GM18867 (cell line): ENCODE measurements at regions not wholly inside any gene's neighbourhood (a gene's known extent, or its start where the extent isn't known, plus 50 kb on each side); places are given as distances from the start of the nearest gene placed in this dataset.
A peak's percentile ranks its signal among the peaks of the same experiment; 100 is the strongest.
"Not testable (repeated sequence)": the region's sequence is repeated elsewhere in the genome, so short reads cannot be mapped to it uniquely, and the experiment has no call there.

Source experiments
- ATAC-seq: cut with Tn5 transposase; IDR thresholded peaks from one replicate; pipeline ENCODE4 v1.9.1; 2021; ENCODE audit warnings: mild to moderate bottlenecking, moderate library complexity; ENCODE audit not compliant: unreplicated experiment

DNA sequence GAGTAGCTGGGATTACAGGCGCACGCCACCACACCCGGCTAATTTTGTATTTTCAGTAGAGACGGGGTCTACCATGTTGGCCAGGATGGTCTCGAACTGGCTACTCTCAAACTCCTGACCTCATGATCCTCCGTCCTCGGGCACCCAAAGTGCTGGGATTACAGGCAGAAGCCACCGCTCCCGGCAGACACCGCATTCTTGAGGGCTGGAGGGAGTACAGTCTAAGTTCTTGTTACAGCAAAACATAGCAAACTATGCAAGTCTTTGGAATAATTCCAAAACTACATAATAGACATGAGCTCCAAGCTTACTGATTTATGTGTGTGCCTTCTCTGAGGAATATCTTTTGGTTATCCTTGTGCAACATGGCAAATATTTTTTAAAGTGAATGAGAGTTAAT, 299.1 kb upstream of the ZNF658 start:
- not testable (repeated sequence) for ATAC-seq

DNA sequence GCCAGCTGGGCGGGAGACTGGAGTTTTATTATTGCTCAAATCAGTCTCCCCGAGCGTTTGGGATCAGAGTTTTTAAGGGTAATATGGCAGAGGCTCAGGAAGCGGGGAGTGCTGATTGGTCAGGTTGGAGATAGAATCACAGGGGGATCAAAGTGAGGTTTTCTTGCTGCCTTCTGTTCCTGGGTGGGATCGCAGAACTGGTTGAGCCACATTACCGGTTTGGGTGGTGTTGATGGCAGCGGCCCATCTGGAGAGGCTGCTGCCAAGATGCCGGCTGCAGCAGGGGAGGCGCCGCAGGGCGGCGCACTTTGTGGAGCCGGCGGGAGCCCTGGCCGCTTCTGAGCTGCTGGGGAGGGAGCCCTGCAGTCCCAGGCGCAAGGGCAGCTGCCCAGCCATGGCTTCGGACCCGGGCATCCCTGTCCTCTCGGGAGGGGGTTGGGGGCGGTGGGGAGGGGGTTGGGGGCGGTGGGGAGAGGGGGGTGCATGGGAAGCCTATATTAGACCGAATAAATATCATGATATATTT, 268.9 kb upstream of the ZNF658 start:
- not testable (repeated sequence) for ATAC-seq

DNA sequence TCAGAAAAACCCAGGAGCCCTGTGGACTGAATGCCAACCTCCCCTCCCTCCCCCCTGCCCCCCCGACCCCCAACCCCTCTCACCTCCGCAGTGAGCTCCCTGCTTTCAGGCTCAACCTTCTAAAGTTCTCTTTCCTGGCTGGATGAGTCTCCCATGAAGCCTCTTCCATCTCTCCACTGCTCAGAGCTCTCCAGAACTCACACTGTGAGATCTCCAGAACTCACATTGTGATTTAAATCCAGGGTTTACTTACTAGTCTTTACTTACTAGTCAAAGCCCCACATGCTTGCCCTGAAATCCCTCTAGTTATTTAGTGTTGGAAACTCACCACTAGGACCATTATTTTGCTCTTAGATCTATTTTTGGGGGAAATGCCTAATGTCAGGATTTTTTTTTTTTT, 252.8 kb upstream of the ZNF658 start:
- ATAC-seq = not testable (repeated sequence)

DNA sequence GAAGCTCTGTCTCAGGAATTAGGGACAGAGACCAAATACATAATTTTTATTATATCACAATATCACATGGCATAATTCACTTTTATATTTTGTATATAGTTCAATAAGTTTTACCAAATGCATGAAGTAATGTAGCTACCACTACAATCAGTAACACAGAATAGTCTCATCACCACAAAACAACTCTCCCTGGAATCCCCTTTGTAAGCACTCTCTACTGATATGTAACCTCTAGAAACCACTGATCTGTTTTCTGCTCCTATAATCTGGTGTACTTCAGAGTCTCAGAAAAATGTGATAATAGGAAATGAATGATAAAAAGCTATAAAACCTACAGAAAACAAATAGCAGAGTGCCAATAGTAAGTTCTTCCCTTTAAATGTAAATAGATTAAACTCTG, 210.3 kb upstream of the ZNF658 start:
- ATAC-seq = not testable (repeated sequence)

DNA sequence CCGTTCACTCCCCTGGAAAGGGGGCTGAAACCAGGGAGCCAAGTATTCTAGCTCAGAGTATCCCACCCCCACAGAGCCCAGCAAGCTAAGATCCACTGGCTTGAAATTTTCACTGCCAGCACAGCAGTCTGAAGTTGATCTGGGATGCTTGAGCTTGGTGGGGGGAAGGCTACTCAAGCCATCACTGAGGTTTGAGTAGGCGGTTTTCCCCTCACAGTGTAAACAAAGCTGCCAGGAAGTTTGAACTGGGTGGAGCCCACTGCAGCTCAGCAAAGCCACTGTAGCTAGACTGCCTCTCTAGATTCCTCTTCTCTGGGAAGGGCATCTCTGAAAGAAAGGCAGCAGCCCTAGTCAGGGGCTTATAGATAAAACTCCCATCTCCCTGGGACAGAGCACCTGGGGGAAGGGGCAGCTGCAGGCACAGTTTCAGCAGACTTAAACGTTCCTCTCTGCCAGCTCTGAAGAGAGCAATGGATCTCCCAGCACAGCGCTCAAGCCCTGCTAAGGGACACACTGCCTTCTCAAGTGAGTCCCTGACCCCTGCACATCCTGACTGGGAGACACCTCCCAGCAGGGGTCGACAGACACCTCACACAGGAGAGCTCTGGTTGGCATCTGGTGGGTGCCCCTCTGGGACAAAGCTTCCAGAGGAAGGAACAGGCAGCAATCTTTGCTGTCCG, 204.8 kb upstream of the ZNF658 start:
- ATAC-seq = peak; percentile 64

DNA sequence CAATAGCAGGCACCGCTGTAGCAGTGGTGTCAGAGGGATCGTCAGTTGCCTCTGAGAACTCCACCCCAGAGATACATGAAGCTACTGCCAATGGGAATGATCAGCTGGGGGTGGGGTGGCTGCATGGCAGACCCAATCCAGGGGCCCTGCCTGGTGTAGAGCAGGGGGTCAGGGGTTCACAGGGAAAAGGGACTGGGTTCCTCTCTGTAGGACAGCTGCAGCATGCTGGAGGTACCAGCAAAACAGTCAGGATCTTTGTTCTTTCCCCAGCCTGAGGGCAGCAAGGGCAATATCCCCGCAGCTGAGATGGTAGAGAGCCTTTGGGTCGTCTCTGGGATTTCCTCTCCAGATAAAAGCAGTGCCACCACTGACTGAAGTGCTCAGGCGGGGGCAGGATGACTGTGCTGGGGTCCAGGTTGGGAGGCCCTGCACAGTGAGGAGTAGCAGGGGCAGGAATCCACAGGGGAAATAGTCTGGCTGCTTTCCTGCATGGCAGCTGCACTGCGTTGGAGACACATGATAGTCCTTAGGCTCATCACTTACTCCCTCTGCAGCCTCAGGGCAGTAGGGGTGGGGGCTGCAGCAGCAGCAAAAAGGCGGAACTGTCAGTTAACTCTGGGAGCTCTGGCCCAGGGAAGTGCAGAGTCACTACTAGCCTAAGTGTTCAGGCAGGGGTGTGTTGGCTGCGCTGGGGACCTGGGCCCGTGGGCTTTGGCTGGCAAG, 203.0 kb upstream of the ZNF658 start:
- ATAC-seq = not testable (repeated sequence)

DNA sequence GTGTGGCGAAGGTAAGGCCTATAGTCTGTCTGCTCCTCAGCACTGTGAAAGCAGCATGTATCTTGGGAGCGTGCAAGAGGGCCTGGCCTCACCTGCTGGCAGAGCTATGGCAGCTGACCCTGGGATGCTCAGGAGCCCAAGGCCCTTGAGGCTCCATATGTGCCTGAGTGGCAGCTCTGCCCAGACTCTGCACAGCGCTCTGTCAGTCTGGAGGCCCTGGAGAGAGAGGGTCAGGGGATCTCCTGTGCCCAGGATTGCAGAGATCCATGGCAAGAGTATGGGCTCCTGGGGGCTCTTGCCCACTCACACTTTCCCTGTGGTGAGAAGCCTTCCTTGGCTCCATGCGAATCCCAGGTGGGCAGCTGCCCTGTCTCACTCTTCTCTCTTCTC, 202.5 kb upstream of the ZNF658 start:
- not testable (repeated sequence) for ATAC-seq

DNA sequence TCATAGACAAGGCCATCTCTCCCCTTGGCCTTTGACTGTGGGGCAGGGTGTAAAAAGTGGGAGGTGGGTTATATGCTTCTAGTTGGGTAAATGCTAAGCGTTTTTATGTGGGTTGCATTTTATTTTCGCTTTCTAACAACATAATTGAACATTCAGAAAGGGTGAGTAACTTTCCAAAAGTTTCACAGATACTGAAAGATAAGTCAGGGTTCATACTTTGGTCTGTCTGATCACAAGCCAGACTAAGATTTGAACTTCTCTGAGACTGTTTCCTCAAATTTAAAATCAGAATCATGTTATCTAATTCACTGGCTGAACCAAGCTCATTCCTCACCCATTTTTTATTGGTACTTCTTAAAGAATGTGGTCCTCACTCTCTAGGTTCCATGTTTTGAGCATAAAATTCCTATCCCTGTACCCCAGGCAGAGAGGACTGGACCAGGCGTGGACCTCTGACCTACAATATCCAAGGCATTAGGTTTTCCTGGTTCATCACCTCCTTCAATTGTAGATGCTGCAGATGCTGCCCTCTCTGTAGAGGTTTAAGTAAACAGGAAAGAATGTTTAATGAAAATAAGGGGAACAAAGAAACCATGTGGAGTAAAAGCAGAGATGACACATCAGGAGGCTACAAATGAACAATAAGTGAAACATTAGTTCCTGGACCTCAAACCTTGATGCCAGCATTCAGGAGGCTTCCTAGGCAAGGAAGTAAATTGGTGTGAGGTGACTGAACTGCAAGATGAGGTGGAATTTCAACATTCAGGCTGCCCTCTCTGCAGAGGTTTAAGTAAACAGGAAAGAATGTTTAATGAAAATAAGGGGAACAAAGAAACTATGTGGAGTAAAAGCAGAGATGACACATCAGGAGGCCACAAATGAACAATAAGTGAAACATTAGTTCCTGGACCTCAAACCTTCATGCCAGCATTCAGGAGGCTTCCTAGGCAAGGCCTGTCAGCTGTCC, 198.8 kb upstream of the ZNF658 start:
- ATAC-seq = not testable (repeated sequence)

DNA sequence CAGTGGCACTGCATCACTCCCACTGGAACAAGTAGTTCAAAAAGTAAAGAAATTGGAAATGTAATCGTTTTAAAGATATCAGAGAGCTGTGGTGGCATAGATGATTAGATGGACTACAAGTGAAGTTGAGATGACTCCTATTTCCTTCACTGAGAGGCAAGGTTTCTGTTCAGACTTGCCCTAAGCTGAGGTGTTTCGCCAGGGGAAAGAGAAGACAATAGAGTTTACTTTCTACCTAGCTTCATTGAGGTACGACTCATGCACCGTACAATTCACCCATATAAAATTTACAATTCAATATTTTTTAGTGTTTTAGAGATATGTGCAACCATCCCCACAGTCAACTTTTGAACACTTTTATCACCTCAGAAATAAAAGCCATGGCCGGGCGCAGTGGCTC, 189.0 kb upstream of the ZNF658 start:
- not testable (repeated sequence) for ATAC-seq

DNA sequence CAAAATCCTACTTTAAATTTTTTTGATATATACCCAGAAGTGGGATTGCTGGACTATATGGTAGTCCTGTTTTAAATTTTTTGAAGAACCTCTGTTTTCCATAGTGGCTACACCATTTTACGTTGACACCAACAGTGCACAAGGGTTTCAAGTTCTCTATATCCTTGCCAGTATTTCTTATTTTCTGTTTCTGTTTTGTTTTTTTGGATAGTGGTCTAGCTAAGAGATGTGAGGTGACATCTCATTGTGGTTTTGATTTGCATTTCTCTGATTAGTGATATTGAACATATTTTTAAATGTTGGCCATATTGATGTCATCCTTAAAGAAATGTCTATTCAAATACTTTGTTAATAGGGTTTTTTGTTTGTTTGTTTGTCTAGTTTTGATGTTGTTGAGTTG, 187.7 kb upstream of the ZNF658 start:
- peak; percentile 91 for ATAC-seq

DNA sequence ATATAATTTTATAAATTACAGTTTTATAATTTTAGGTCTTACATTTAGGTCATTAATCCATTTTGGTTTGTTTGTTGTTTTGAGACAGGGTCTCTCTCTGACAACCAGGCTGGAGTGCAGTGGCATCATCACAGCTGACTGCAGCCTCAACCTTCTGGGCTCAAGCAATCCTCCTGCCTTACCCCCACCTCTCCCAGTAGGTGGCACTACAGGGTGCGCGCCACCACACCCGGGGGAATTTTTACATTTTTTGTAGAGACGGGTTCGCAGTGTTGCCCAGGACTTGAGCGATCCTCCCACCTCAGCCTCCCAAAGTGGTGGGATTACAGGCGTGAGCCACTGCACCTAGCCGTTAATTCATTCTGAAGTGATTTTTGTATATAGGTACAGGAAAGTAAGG, 187.0 kb upstream of the ZNF658 start:
- ATAC-seq = peak; percentile 36

DNA sequence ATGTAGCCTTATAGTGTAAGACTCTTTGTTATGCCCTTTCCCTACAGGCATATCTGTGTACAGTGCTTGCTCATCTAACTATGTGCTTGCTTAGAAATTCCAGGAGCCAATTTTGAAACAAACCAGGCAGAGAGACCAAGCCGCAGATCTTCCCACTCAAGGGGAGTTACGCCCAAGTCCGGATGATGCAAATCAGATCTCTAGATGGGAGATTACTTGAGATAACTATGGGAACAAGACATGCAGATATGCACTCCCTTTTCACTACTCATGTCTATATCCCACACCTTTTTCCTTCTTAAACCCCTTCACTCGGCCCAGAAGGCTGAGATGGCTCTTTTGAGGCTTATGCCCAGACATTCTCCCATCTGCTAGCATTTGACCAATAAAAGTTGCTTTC, 179.7 kb upstream of the ZNF658 start:
- not testable (repeated sequence) for ATAC-seq

DNA sequence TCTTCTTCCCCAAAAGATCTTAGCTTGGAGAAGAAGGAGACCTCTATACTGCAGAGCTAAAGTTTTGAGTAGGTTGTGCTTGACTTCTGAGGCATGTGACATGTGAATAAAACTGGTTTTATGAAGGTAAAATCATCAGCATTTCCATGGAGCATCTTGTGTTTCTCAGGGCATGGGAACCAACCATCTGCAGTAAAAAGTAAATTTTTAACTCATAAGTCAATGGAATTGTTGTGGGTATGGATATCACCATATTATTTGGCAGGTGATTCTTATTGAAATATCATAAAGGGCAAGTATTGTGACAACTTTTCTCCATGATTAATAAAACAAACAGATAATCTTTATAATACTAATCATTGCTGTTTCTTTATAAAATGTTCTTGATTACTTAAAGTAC, 173.0 kb upstream of the ZNF658 start:
- ATAC-seq = not testable (repeated sequence)

DNA sequence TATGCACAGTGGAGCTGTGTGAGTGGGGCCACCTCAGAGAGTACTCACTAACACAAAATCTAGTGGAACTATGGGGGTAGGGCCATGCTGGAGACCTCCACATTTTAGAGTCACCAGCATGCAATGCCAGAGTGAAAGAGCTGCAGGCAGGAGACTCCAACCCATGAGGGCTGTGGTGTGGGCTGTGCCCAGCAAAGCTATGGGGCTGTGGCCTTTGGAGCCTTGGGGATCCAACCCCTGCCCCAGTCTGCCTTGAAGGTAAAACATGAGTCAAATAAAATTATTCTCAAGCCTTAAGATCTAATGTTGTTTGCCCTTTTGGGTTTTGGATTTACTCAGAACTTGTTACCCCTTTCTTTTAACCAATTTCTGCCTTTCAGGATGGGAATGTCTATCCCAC, 163.8 kb upstream of the ZNF658 start:
- not testable (repeated sequence) for ATAC-seq

DNA sequence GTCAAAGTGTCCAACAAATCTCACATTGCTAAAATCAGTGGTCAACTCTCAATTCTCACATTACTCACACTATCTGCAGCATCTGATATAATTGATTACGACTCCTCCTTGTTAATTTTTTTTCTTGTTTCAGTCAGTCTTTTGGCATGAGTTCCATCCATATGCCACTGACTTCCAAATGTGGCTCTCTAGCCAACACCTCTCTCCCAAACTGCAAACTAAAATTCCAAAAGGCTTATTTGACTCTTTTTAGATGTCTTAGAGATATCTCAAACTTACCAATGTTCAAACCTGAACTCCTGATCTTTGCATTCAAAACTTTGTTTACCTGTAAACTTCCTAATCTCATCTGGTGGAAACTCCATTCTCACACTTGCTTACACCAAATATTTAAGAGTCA, 162.1 kb upstream of the ZNF658 start:
- ATAC-seq = not testable (repeated sequence)

DNA sequence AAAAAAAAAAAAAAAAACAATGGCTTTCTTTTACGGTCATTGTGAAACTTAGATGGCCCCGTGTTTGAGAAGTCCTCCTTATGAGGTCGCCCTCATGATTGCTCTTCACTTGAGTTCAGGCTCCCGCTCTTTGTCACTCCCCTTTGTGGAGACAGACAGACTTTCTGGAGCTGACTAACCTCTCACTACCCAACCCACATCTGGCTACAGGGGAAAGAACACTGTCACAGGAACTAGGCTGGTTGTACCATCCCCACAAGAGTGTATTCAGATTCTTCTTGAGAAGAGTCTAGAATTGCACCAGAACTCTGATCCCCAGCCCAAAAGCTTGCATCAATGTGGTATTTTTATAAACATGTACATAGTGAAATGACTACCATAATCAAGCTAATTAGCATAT, 160.4 kb upstream of the ZNF658 start:
- not testable (repeated sequence) for ATAC-seq

DNA sequence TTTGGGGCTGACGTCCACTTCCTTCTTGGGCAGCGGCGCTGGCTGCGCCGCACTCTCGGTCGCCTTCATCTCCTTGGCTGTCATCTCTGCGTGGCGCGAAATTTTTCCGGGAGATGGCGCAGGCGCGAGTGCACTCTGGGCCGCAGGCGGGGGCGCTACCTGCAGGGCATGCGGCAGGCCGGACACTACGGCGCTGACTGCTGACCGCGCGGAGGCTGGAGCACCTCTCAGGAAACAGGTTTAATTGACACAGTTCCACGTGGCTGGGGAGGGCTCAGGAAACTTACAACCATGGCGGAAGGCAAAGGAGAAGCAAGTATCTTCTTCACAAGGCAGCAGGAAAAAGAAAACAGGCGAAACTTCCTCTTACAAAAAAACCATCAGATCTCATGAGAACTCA, 154.7 kb upstream of the ZNF658 start:
- ATAC-seq = not testable (repeated sequence)

DNA sequence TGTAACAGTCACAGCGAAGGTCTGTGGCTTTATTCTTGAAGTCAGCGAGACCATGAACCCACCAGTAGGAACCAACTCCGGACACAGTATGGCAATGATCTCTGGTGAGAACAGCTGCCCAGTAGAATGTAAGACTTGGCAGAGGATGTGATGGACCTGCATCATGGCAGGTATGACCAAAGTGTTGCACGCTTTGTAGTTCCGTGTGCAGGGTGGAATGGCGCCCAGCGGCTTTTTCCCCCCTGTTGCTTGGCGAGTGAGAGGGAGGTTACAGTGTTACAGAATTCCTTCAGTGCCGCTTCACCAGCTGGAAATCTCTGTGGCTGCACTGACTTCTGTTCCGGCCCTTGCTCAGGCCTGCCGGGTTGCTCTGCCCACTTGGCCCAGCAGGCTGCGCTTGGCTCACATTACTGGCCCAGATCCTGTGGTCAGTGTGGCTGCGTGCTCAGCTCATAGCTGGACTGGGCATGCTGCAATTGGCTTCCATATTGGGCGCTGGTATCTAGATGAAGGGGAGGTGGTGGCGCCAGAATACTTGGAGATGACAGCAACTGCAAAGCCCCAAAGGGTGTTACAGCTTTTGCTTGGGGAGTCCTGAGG, 148.1 kb upstream of the ZNF658 start:
- not testable (repeated sequence) for ATAC-seq

DNA sequence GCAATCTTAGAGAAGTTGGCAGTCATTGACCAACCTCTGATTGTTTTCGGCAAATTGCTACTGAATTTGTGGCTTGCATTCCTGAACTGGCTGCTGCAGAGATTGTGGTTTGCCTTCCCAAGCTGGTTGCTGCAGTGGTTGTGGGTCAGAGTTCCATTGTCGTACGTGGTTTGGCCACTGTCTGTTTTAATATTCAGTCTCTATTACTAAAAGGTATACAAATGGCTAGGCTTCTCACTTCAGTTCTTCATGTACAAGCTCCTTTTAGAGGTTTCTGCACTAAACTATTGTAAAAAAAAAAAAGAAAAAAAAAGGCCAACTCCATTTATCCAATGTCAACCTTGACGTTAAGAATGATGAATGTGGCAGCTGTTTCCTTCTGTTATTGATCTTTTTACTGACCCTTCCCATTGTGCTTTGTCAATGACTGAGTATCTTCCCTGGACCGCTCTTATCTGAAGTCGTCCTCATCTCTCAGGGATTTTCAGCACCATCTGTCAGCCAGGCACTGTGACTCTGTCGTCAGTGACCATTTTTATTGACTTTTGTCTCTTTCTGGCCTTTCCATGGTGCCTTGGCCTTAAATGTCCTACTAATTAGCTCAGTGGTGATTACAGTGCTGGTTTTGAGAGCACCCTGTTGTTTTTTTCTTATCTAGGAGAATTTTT, 140.6 kb upstream of the ZNF658 start:
- ATAC-seq = not testable (repeated sequence)
